GM18520 (cell line): ENCODE measurements at regions not wholly inside any gene's neighbourhood (a gene's known extent, or its start where the extent isn't known, plus 50 kb on each side); places are given as distances from the start of the nearest gene placed in this dataset.

Experiments used
- ATAC-seq: cut with Tn5 transposase; IDR thresholded peaks from one replicate; pipeline ENCODE4 v1.9.1; 2021; ENCODE audit not compliant: unreplicated experiment

- ATAC-seq = no peak
These were observed 490.7 kb downstream of the TOX3 start for GRCh38 chr16:52056259-52056658.

- no peak for ATAC-seq
These were observed 491.6 kb downstream of the TOX3 start for GRCh38 chr16:52055381-52055780.

GRCh38 chr16:52054326-52054725 lies 492.6 kb downstream of the TOX3 start:
- no peak for ATAC-seq

GRCh38 chr16:52052818-52053217 lies 494.1 kb downstream of the TOX3 start:
- ATAC-seq = no peak

GRCh38 chr16:52051414-52052172 lies 495.4 kb downstream of the TOX3 start:
- ATAC-seq = no peak

GRCh38 chr16:52050418-52050817 lies 496.5 kb downstream of the TOX3 start:
- no peak for ATAC-seq

GRCh38 chr16:52035436-52035835 lies 511.5 kb downstream of the TOX3 start:
- no peak for ATAC-seq

GRCh38 chr16:52034830-52035229 lies 512.1 kb downstream of the TOX3 start:
- ATAC-seq = no peak

GRCh38 chr16:52033992-52034391 lies 513.0 kb downstream of the TOX3 start:
- no peak for ATAC-seq

- ATAC-seq = no peak
These were observed 524.0 kb downstream of the TOX3 start for GRCh38 chr16:52022980-52023379.

GRCh38 chr16:52022177-52022576 lies 524.8 kb downstream of the TOX3 start:
- no peak for ATAC-seq

GRCh38 chr16:52016387-52016786 lies 530.6 kb downstream of the TOX3 start:
- no peak for ATAC-seq

GRCh38 chr16:52005551-52005950 lies 541.4 kb downstream of the TOX3 start:
- ATAC-seq = no peak

- ATAC-seq = no peak
These were observed 542.6 kb downstream of the TOX3 start for GRCh38 chr16:52004343-52004742.

- ATAC-seq = no peak
These were observed 544.9 kb downstream of the TOX3 start for GRCh38 chr16:52002026-52002425.

- no peak for ATAC-seq
These were observed 550.4 kb downstream of the TOX3 start for GRCh38 chr16:51996516-51996915.

GRCh38 chr16:51994597-51994996 lies 552.3 kb downstream of the TOX3 start:
- no peak for ATAC-seq

- ATAC-seq = no peak
These were observed 557.2 kb downstream of the TOX3 start for GRCh38 chr16:51989637-51990230.

- no peak for ATAC-seq
These were observed 558.0 kb downstream of the TOX3 start for GRCh38 chr16:51988977-51989376.

- ATAC-seq = no peak
These were observed 559.4 kb downstream of the TOX3 start for GRCh38 chr16:51987519-51987918.

GRCh38 chr16:51986717-51987116 lies 560.2 kb downstream of the TOX3 start:
- no peak for ATAC-seq

- ATAC-seq = no peak
These were observed 560.6 kb downstream of the TOX3 start for GRCh38 chr16:51986301-51986700.

GRCh38 chr16:51985126-51985525 lies 561.8 kb downstream of the TOX3 start:
- ATAC-seq = no peak
